HG02981 (cell line): ENCODE measurements at regions not wholly inside any gene's neighbourhood (a gene's known extent, or its start where the extent isn't known, plus 50 kb on each side); places are given as distances from the start of the nearest gene placed in this dataset.

Experiments used
- ATAC-seq: cut with Tn5 transposase; IDR thresholded peaks from one replicate; pipeline ENCODE4 v1.9.1; 2021; ENCODE audit warnings: mild to moderate bottlenecking, moderate library complexity; ENCODE audit not compliant: unreplicated experiment

GRCh38 chr2:5368263-5368662 lies 323.9 kb upstream of the SOX11 start:
- no peak for ATAC-seq

- no peak for ATAC-seq
These were observed 322.7 kb upstream of the SOX11 start for GRCh38 chr2:5369510-5369909.

- no peak for ATAC-seq
These were observed 322.0 kb upstream of the SOX11 start for GRCh38 chr2:5370158-5370557.

- ATAC-seq = no peak
These were observed 320.0 kb upstream of the SOX11 start for GRCh38 chr2:5372141-5372540.

GRCh38 chr2:5373200-5373599 lies 319.0 kb upstream of the SOX11 start:
- no peak for ATAC-seq

- no peak for ATAC-seq
These were observed 317.4 kb upstream of the SOX11 start for GRCh38 chr2:5374762-5375161.

- no peak for ATAC-seq
These were observed 314.9 kb upstream of the SOX11 start for GRCh38 chr2:5377323-5377722.

GRCh38 chr2:5379811-5380210 lies 312.4 kb upstream of the SOX11 start:
- ATAC-seq = no peak

GRCh38 chr2:5385596-5385995 lies 306.6 kb upstream of the SOX11 start:
- ATAC-seq = no peak

- no peak for ATAC-seq
These were observed 304.8 kb upstream of the SOX11 start for GRCh38 chr2:5387406-5387805.

GRCh38 chr2:5389740-5390139 lies 302.4 kb upstream of the SOX11 start:
- ATAC-seq = no peak

GRCh38 chr2:5391362-5391761 lies 300.8 kb upstream of the SOX11 start:
- ATAC-seq = no peak

- no peak for ATAC-seq
These were observed 299.5 kb upstream of the SOX11 start for GRCh38 chr2:5392658-5393057.

GRCh38 chr2:5393474-5393873 lies 298.7 kb upstream of the SOX11 start:
- no peak for ATAC-seq

- ATAC-seq = no peak
These were observed 298.0 kb upstream of the SOX11 start for GRCh38 chr2:5394223-5394622.

- no peak for ATAC-seq
These were observed 291.0 kb upstream of the SOX11 start for GRCh38 chr2:5401115-5401657.

GRCh38 chr2:5403392-5403791 lies 288.8 kb upstream of the SOX11 start:
- ATAC-seq = no peak

- ATAC-seq = no peak
These were observed 282.2 kb upstream of the SOX11 start for GRCh38 chr2:5409898-5410381.

- ATAC-seq = no peak
These were observed 281.0 kb upstream of the SOX11 start for GRCh38 chr2:5410991-5411700.

- no peak for ATAC-seq
These were observed 280.2 kb upstream of the SOX11 start for GRCh38 chr2:5412001-5412400.

GRCh38 chr2:5433855-5434254 lies 258.3 kb upstream of the SOX11 start:
- no peak for ATAC-seq

GRCh38 chr2:5437375-5437774 lies 254.8 kb upstream of the SOX11 start:
- ATAC-seq = no peak

GRCh38 chr2:5440174-5440573 lies 252.0 kb upstream of the SOX11 start:
- no peak for ATAC-seq
